SU-DHL-6 (cell line): ENCODE measurements at regions not wholly inside any gene's neighbourhood (a gene's known extent, or its start where the extent isn't known, plus 50 kb on each side); places are given as distances from the start of the nearest gene placed in this dataset.

Experiments used
- CTCF ChIP-seq: fragments of 200-600 bp; sonication (generic); IDR thresholded peaks from one replicate; pipeline ENCODE4 v1.5.1; 2017; ENCODE audit warnings: antibody characterized with exemption, mild to moderate bottlenecking, low read length, moderate library complexity; ENCODE audit not compliant: insufficient read depth, poor library complexity, severe bottlenecking
- EZH2phosphoT487 ChIP-seq: fragments of 200-600 bp; sonication (generic), shearing (Covaris generic); conservative IDR thresholded peaks from 2 replicates; pipeline ENCODE4 v1.6.1; 2018; ENCODE audit warnings: mild to moderate bottlenecking, antibody characterized with exemption, low read length, moderate library complexity, mixed read lengths

- TF ChIP-seq CTCF (no peak), EZH2phosphoT487 (no peak)
Observed at GRCh38 chr18:27724362-27724761, 452.6 kb downstream of the CDH2 start.
